Activated T-cell treated with anti-CD3 and anti-CD28 coated beads, Interleukin-2, amount 50 U/mL, for 48 hours (primary cell): ENCODE measurements at regions not wholly inside any gene's neighbourhood (a gene's known extent, or its start where the extent isn't known, plus 50 kb on each side); places are given as distances from the start of the nearest gene placed in this dataset.
"Not testable (repeated sequence)": the region's sequence is repeated elsewhere in the genome, so short reads cannot be mapped to it uniquely, and the experiment has no call there.

ENCODE experiments used
- DNase-seq, 2 experiments: peaks; one replicate each; pipeline ENCODE4 v3.0.0-alpha.2; 2020

GRCh38 chr6:121770943-121771342, 335.5 kb downstream of the GJA1 start:
- DNase-seq, result no peak

DNA sequence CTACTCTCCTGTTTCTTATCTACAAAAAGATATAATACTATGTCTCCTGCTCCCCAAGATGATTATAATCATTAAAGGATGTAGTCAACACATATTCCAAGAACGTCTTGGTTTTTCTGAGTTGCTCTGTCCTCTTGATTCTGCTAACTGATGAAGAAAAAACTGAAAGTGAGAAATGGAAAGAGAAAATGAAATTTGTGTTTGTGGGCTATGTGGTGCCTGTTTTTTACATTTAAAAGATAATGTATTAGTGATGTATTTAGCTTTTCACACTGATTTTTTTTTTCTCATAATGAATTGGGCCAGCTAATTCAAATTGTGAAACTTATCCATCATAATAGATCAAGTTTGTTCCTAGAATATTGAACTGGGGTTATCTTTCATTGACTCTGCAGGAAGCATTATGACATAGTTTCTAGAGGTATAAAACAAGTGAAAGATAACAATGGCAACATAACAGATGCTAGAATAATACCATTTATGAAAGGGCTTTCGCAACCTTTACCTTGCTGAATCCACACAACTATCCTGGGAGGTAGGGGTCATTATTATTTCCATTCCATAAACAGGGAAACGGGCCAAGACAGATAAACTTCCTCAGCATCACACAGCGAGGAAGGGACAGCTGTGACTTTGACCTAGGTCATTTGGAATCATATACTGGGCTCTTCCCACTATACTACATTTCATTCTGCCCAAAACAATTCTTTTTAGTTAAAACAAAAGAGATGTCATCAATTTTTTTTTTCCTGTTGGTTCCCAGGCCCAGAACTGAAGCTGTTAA, 336.7 kb downstream of the GJA1 start:
- DNase-seq, result no peak

DNA sequence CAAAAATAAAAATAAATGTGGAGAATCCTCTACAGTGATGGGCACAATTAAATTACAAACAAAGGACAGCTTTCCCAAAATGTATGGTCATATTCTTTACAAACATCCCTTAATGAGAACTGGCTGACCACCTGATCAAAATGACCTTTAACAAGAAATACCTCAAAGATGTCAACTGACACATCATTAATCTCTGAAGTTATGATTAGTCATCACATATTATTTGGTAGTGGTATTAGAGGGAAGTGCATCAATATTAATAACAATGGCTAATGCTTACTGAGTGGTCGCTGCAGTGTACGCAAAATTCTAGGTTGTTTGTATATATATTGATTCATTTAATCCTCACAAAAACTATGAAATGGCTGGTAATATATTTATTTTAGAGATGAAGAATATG, 340.6 kb downstream of the GJA1 start:
- DNase-seq, result no peak

- DNase-seq, result no peak
Measured at GRCh38 chr6:121780325-121781321, 345.2 kb downstream of the GJA1 start.

- no peak for DNase-seq
Measured at GRCh38 chr6:121791396-121792315, 356.2 kb downstream of the GJA1 start.

GRCh38 chr6:121794630-121795029, 359.2 kb downstream of the GJA1 start:
- DNase-seq, result no peak

DNA sequence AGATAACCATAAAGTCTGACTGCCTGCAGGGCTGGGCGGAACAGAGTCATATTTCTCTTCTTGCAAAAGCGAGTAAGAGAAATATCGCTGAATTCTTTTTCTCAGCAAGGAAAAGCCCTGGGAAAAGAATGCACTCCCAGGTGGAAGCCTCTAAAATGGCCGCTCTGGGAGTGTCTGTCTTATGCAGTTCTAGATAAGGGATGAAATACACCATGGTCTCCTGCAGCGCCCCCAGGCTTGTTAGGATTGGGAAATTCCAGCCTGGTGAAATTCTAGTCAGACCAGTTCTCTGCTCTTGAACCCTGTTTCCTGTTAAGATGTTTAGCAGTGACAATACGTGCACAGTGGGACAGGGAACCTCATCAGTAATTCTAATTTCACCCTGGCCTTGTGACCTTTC, 362.2 kb downstream of the GJA1 start:
- not testable (repeated sequence) for DNase-seq

- DNase-seq, result not testable (repeated sequence)
Measured at GRCh38 chr6:121798126-121798525, 362.7 kb downstream of the GJA1 start.

- DNase-seq, result no peak
Measured at GRCh38 chr6:121799574-121799973, 364.1 kb downstream of the GJA1 start.

DNA sequence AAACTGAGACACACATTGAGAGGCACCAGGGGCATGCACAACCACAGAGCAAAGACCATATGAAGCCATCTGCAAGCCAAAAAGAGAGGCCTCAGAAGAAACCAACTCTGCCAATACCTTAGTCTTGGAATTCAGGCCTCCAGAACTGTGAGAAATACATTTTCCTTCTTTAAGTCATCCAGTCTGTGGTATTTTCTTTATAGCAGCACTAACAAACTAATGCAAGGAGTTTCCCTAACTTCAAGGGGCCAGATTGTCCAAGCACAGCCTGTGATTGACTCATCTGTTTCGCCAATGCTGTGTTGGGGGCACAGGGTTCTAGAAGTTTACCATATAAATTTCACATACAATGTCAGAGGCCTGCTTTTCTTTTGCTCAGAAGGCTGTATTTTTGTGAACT, 364.6 kb downstream of the GJA1 start:
- no peak for DNase-seq

- DNase-seq, result no peak
Measured at GRCh38 chr6:121806116-121806515, 370.7 kb downstream of the GJA1 start.

GRCh38 chr6:121809211-121809610, 373.8 kb downstream of the GJA1 start:
- DNase-seq, result no peak

GRCh38 chr6:121810158-121811032, 374.9 kb downstream of the GJA1 start:
- no peak for DNase-seq

DNA sequence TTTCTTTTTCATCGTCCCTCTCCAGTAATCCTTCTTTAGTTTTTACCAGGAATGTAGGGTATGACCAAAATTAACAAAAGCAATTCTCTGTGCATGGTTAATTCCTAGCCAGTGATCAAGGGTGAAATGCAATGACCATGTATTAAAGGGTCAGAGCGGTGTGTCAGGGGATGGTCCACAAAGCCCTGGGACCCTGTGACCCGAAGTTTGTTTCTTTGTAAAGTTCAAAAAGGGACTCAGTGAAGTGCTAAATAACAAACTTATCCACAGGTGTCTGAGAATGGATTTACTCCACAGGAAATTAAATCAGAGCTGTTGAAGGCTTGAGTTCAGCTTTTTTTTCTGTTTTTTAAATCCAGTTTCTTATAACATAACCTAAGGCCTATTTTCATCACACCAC, 375.7 kb downstream of the GJA1 start:
- DNase-seq, result no peak

DNA sequence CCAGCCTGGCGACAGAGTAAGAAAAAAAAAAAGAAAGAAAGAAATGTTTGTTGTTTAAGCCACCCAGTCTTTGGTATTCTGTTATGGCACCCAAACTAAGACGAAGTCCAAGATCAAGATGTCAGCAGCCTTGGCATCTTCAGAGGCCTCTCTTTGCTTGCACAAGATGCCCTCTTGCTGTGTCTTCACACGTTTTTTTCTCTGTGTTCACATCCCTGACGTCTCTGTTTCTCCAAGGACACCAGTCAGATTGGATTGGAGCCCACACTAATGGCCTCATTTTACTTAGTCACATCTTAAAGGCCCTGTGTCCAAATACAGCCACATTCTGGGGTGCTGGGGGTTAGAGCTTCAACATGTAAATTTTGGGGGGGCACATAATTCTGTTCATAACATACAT, 380.9 kb downstream of the GJA1 start:
- DNase-seq, result no peak

GRCh38 chr6:121816906-121817540, 381.6 kb downstream of the GJA1 start:
- DNase-seq, result no peak

- no peak for DNase-seq
Measured at GRCh38 chr6:121823437-121823851, 388.0 kb downstream of the GJA1 start.

DNA sequence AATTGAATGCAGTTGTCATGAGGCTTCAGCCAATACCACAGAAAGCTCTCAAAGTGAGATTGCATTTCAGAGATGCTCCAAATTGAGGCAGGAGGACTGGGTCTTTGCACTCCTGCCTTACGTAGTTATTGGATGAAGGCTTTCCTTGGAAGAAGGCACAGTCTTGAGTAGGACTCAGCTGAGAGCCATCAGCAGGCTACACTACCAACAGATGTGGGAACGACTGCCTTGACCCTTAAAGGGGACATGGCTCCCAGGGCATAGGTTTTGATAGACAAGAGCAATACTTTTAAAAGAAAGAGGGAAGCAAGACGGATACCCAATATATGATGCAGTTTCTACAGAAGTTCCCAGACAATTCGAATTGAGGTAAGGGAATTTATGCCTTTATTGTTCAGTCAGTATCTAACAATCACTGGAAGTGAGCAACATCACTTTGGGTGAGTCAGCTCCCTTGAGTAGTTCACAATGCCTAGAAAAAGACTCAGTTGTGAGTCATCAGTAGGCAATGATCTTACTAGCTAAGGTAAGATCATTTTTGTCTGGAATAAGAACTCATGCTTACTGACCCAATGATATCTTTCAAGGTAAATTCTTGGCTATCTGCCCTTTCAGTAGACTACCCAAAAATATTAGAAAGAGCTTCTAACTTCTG, 390.8 kb downstream of the GJA1 start:
- no peak for DNase-seq

- no peak for DNase-seq
Measured at GRCh38 chr6:121828146-121828886, 392.9 kb downstream of the GJA1 start.

GRCh38 chr6:121830736-121831135, 395.3 kb downstream of the GJA1 start:
- DNase-seq, result no peak
